Osteoblast (primary cell): ENCODE measurements at regions not wholly inside any gene's neighbourhood (a gene's known extent, or its start where the extent isn't known, plus 50 kb on each side); places are given as distances from the start of the nearest gene placed in this dataset.

ENCODE experiments used
- DNase-seq: peaks from one replicate; pipeline ENCODE4 v3.0.0; 2011; ENCODE audit warnings: low spot score, mixed read lengths; ENCODE audit not compliant: insufficient read length; ENCODE audit errors: missing footprints
- H2AFZ ChIP-seq: 2 replicates; pipeline ENCODE4 v1.6.0; 2011; ENCODE audit warnings: mild to moderate bottlenecking, low read length
- H3K27ac ChIP-seq: 2 replicates; pipeline ENCODE4 v1.5.1; 2011; ENCODE audit warnings: mild to moderate bottlenecking, low read depth, low read length, moderate library complexity
- H3K27me3 ChIP-seq: 2 replicates; pipeline ENCODE4 v1.6.0; 2012; ENCODE audit warnings: mild to moderate bottlenecking, control low read depth, inconsistent platforms, low read length, moderate library complexity; ENCODE audit not compliant: insufficient read depth
- H3K36me3 ChIP-seq: 2 replicates; pipeline ENCODE4 v1.5.1; 2011; ENCODE audit warnings: mild to moderate bottlenecking, low read length, control low read depth, moderate library complexity; ENCODE audit not compliant: insufficient read depth
- H3K4me1 ChIP-seq: 2 replicates; pipeline ENCODE4 v1.5.1; 2011; ENCODE audit warnings: mild to moderate bottlenecking, low read length, control low read depth, moderate library complexity; ENCODE audit not compliant: insufficient read depth
- H3K4me2 ChIP-seq: 2 replicates; pipeline ENCODE4 v1.6.0; 2011; ENCODE audit warnings: mild to moderate bottlenecking, low read length; ENCODE audit not compliant: insufficient read depth
- H3K4me3 ChIP-seq: fragments of 200-600 bp; sonication (generic); 3 replicates; pipeline ENCODE4 v1.5.1; 2012; ENCODE audit warnings: mild to moderate bottlenecking, low read length, inconsistent platforms; ENCODE audit not compliant: insufficient read depth
- H3K79me2 ChIP-seq: 2 replicates; pipeline ENCODE4 v1.6.0; 2012; ENCODE audit warnings: mild to moderate bottlenecking, low read length, control low read depth, inconsistent platforms; ENCODE audit not compliant: insufficient read depth
- H3K9me3 ChIP-seq: 2 replicates; pipeline ENCODE4 v1.5.1; 2011; ENCODE audit warnings: low read depth, low read length, control low read depth
- H4K20me1 ChIP-seq: 2 replicates; pipeline ENCODE4 v1.6.0; 2012; ENCODE audit warnings: mild to moderate bottlenecking, low read length, control low read depth; ENCODE audit not compliant: insufficient read depth
- CTCF ChIP-seq: IDR thresholded peaks from 2 replicates; pipeline ENCODE4 v1.5.1; 2011; ENCODE audit warnings: mild to moderate bottlenecking, low read depth, low read length, moderate library complexity; ENCODE audit errors: extremely low read depth

- Histone ChIP-seq H3K27me3 (no peaks in the 10 kb centered on the region), H3K4me1 (no peaks in the 10 kb centered on the region), H3K4me3 (no peak overlapping the region), H3K4me2 (no peak overlapping the region), H3K79me2 (no peaks in the 10 kb centered on the region), H4K20me1 (no peaks in the 10 kb centered on the region), H3K9me3 (no peaks in the 10 kb centered on the region), H3K27ac (no peak overlapping the region), H2AFZ (no peak overlapping the region), H3K36me3 (no peaks in the 10 kb centered on the region)
- no peak for TF ChIP-seq CTCF
- no peak for DNase-seq
Observed at GRCh38 chr15:37252530-37252929, 152.2 kb upstream of the MEIS2 start.

GRCh38 chr15:37253877-37254276 lies 153.5 kb upstream of the MEIS2 start:
- Histone ChIP-seq H2AFZ (no peak overlapping the region), H3K9me3 (no peaks in the 10 kb centered on the region), H3K36me3 (no peaks in the 10 kb centered on the region), H4K20me1 (no peaks in the 10 kb centered on the region), H3K27ac (no peak overlapping the region), H3K27me3 (no peaks in the 10 kb centered on the region), H3K79me2 (no peaks in the 10 kb centered on the region), H3K4me3 (no peak overlapping the region), H3K4me1 (no peaks in the 10 kb centered on the region), H3K4me2 (no peak overlapping the region)
- no peak for TF ChIP-seq CTCF
- no peak for DNase-seq

GRCh38 chr15:37260255-37260654 lies 159.9 kb upstream of the MEIS2 start:
- no peaks in the 10 kb centered on the region for H3K27me3 ChIP-seq
- TF ChIP-seq CTCF, result no peak
- no peak overlapping the region for H2AFZ ChIP-seq
- DNase-seq, result no peak
- no peaks in the 10 kb centered on the region for H3K9me3 ChIP-seq
- no peaks in the 10 kb centered on the region for H4K20me1 ChIP-seq
- no peaks in the 10 kb centered on the region for H3K79me2 ChIP-seq
- H3K36me3 ChIP-seq, result no peaks in the 10 kb centered on the region
- no peak overlapping the region for H3K4me3 ChIP-seq
- no peak overlapping the region for H3K4me2 ChIP-seq
- no peaks in the 10 kb centered on the region for H3K4me1 ChIP-seq
- no peak overlapping the region for H3K27ac ChIP-seq

GRCh38 chr15:37261685-37262084 lies 161.3 kb upstream of the MEIS2 start:
- no peak for TF ChIP-seq CTCF
- H3K36me3 ChIP-seq, result no peaks in the 10 kb centered on the region
- H3K9me3 ChIP-seq, result no peaks in the 10 kb centered on the region

More at GRCh38 chr15:37261685-37262084, 161.3 kb upstream of the MEIS2 start:
- Histone ChIP-seq H4K20me1 (no peaks in the 10 kb centered on the region), H3K27ac (no peak overlapping the region), H3K4me1 (no peaks in the 10 kb centered on the region), H3K79me2 (no peaks in the 10 kb centered on the region), H3K4me2 (no peak overlapping the region), H3K4me3 (no peak overlapping the region), H3K27me3 (no peaks in the 10 kb centered on the region), H2AFZ (no peak overlapping the region)
- DNase-seq, result no peak
